ENCODE measurements at regions not wholly inside any gene's neighbourhood (a gene's known extent, or its start where the extent isn't known, plus 50 kb on each side); places are given as distances from the start of the nearest gene placed in this dataset.

GRCh38 chr11:27186580-27186979 lies 146.0 kb downstream of the BBOX1 start:
- TF ChIP-seq REST (IDR thresholded peaks at IDR 0.05; ENCODE audit: low read depth, low read length) (no peak), CTCF (IDR thresholded peaks at IDR 0.05) (no peak), SIN3A (IDR thresholded peaks at IDR 0.05; ENCODE audit: borderline replicate concordance, low read depth, low read length) (no peak), RAD21 (IDR thresholded peaks at IDR 0.05; ENCODE audit: low read length) (no peak), USF2 (IDR thresholded peaks at IDR 0.05; ENCODE audit: borderline replicate concordance, low read depth, low read length) (no peak), TEAD4 (IDR thresholded peaks at IDR 0.05; ENCODE audit: borderline replicate concordance, insufficient read depth) (no peak), EZH2phosphoT487 (IDR thresholded peaks at IDR 0.05; ENCODE audit: borderline replicate concordance, low read depth) (no peak), CHD2 (IDR thresholded peaks at IDR 0.05; ENCODE audit: low read length, partially characterized antibody) (no peak)

All from SK-N-SH (cell line).